LNCaP clone FGC (cell line): ENCODE measurements at regions not wholly inside any gene's neighbourhood (a gene's known extent, or its start where the extent isn't known, plus 50 kb on each side); places are given as distances from the start of the nearest gene placed in this dataset.
"Not testable (repeated sequence)": the region's sequence is repeated elsewhere in the genome, so short reads cannot be mapped to it uniquely, and the experiment has no call there.

Experiments used
- DNase-seq: peaks from one replicate; pipeline ENCODE4 v3.0.0-alpha.2; 2011; ENCODE audit warnings: low read depth
- H3K4me3 ChIP-seq: 2 replicates; pipeline ENCODE4 v1.5.1; 2011; ENCODE audit warnings: mild to moderate bottlenecking, low read depth, low read length, control low read depth
- CTCF ChIP-seq: IDR thresholded peaks from 2 replicates; pipeline ENCODE4 v1.5.1; 2012; ENCODE audit warnings: mild to moderate bottlenecking; ENCODE audit not compliant: control insufficient read depth, insufficient read depth; ENCODE audit errors: extremely low read depth

- no peak for DNase-seq
- TF ChIP-seq CTCF = no peak
- no peak overlapping the region for H3K4me3 ChIP-seq
These were observed 1026.1 kb upstream of the MIR17HG start for GRCh38 chr13:90321281-90321931.

GRCh38 chr13:90329641-90330040 is 1017.8 kb upstream of the MIR17HG start:
- no peak for TF ChIP-seq CTCF
- no peak for DNase-seq
- no peak overlapping the region for H3K4me3 ChIP-seq

- no peak for TF ChIP-seq CTCF
- H3K4me3 ChIP-seq = no peak overlapping the region
- DNase-seq = peak; percentile 38
These were observed 1015.5 kb upstream of the MIR17HG start for GRCh38 chr13:90331974-90332373.

DNA sequence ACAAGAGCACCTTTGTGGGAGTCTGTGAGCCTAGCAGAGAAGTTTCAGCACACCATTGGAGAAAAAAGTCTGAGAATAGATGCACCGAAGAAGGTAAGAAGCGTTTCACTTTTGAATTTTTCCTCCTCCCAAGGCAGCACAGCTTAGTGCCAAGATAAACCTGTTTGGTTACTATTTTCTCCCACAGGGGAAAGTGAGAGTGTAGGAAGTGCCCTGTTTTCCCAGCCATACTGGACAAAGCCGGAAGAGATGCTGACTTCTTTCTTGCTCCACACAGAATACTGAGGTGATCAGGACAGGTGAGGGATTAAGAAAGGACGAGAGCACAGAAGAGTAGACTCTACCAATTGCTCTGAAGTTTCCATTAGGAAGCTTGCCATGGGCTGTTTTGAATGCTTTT is 1011.0 kb upstream of the MIR17HG start:
- TF ChIP-seq CTCF = no peak
- H3K4me3 ChIP-seq = no peak overlapping the region
- DNase-seq = peak; percentile 39

DNA sequence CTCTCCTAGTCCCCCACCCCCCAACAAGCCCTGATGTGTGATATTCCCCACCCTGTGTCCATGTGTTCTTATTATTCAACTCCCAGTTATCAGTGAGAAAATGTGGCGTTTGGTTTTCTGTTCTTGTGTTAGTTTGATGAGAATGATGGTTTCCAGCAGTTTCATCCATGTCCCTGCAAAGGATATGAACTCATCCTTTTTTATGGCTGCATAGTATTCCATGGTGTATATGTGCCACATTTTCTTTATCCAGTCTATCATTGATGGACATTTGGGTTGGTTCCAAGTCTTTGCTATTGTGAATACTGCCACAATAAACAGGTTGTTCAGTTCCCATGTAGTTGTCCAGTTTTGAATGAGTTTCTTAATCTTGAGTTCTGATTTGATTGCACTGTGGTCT is 1006.1 kb upstream of the MIR17HG start:
- not testable (repeated sequence) for DNase-seq, H3K4me3 ChIP-seq

GRCh38 chr13:90348477-90349136 is 998.9 kb upstream of the MIR17HG start:
- not testable (repeated sequence) for DNase-seq, H3K4me3 ChIP-seq

GRCh38 chr13:90352763-90353162 is 994.7 kb upstream of the MIR17HG start:
- no peak for TF ChIP-seq CTCF
- no peak for DNase-seq
- H3K4me3 ChIP-seq = no peak overlapping the region

- DNase-seq = no peak
- no peak overlapping the region for H3K4me3 ChIP-seq
- no peak for TF ChIP-seq CTCF
These were observed 992.2 kb upstream of the MIR17HG start for GRCh38 chr13:90355162-90355751.
